ENCODE measurements at regions not wholly inside any gene's neighbourhood (a gene's known extent, or its start where the extent isn't known, plus 50 kb on each side); places are given as distances from the start of the nearest gene placed in this dataset.

GRCh38 chr2:186093174-186093573 is 354.6 kb downstream of the FSIP2 start:
- Histone ChIP-seq H3K36me3 (ENCODE audit: insufficient read depth, low read length) (no peaks in the 10 kb centered on the region), H3K9me3 (ENCODE audit: insufficient read depth, low read depth, low read length) (no peaks in the 10 kb centered on the region), H3F3A (ENCODE audit: low read depth) (no peaks in the 10 kb centered on the region), H4K20me1 (ENCODE audit: insufficient read depth, low read length, poor library complexity, severe bottlenecking) (no peaks in the 10 kb centered on the region), H3K79me2 (ENCODE audit: insufficient read depth, low read length) (no peaks in the 10 kb centered on the region), H3K9me2 (replicated peaks; ENCODE audit: low read depth, low read length) (no peaks in the 10 kb centered on the region), H3K4me3 (ENCODE audit: low read length, poor library complexity, severe bottlenecking) (no peak overlapping the region), H3K4me1 (ENCODE audit: insufficient read depth, low read length, poor library complexity, severe bottlenecking) (no peaks in the 10 kb centered on the region), H3K4me2 (ENCODE audit: low read depth, low read length, poor library complexity, severe bottlenecking) (no peak overlapping the region), H2AFZ (ENCODE audit: low read length) (no peak overlapping the region), H3K27me3 (ENCODE audit: insufficient read depth, low read length, poor library complexity, severe bottlenecking) (no peaks in the 10 kb centered on the region), H3K9ac (ENCODE audit: low read depth, low read length, poor library complexity, severe bottlenecking) (no peak overlapping the region)
- no peak for TF ChIP-seq CTCF (conservative IDR thresholded peaks at IDR 0.05; ENCODE audit: low read length)
- no peak for TF ChIP-seq EZH2phosphoT487 (IDR thresholded peaks at IDR 0.05; ENCODE audit: borderline replicate concordance)

GRCh38 chr2:186098821-186099220 is 360.2 kb downstream of the FSIP2 start:
- no peak for TF ChIP-seq CTCF (conservative IDR thresholded peaks at IDR 0.05; ENCODE audit: low read length)

GRCh38 chr2:186099826-186100225 is 361.2 kb downstream of the FSIP2 start:
- H3K4me3 ChIP-seq (ENCODE audit: low read length, poor library complexity, severe bottlenecking): no peak overlapping the region
- no peaks in the 10 kb centered on the region for H3K4me1 ChIP-seq (ENCODE audit: insufficient read depth, low read length, poor library complexity, severe bottlenecking)
- H3F3A ChIP-seq (ENCODE audit: low read depth): no peaks in the 10 kb centered on the region
- TF ChIP-seq CTCF (conservative IDR thresholded peaks at IDR 0.05; ENCODE audit: low read length) (no peak), EZH2phosphoT487 (IDR thresholded peaks at IDR 0.05; ENCODE audit: borderline replicate concordance) (no peak)
- no peak overlapping the region for H3K4me2 ChIP-seq (ENCODE audit: low read depth, low read length, poor library complexity, severe bottlenecking)
- H3K27me3 ChIP-seq (ENCODE audit: insufficient read depth, low read length, poor library complexity, severe bottlenecking): no peaks in the 10 kb centered on the region
- no peak overlapping the region for H2AFZ ChIP-seq (ENCODE audit: low read length)
- H3K9me2 ChIP-seq (replicated peaks; ENCODE audit: low read depth, low read length): no peaks in the 10 kb centered on the region
- no peak overlapping the region for H3K9ac ChIP-seq (ENCODE audit: low read depth, low read length, poor library complexity, severe bottlenecking)
- no peaks in the 10 kb centered on the region for H3K36me3 ChIP-seq (ENCODE audit: insufficient read depth, low read length)
- H3K79me2 ChIP-seq (ENCODE audit: insufficient read depth, low read length): no peaks in the 10 kb centered on the region
- H3K9me3 ChIP-seq (ENCODE audit: insufficient read depth, low read depth, low read length): no peaks in the 10 kb centered on the region
- H4K20me1 ChIP-seq (ENCODE audit: insufficient read depth, low read length, poor library complexity, severe bottlenecking): no peaks in the 10 kb centered on the region

More at GRCh38 chr2:186098821-186099220, 360.2 kb downstream of the FSIP2 start:
- H3K27me3 ChIP-seq (ENCODE audit: insufficient read depth, low read length, poor library complexity, severe bottlenecking): no peaks in the 10 kb centered on the region
- no peaks in the 10 kb centered on the region for H4K20me1 ChIP-seq (ENCODE audit: insufficient read depth, low read length, poor library complexity, severe bottlenecking)
- H3K4me3 ChIP-seq (ENCODE audit: low read length, poor library complexity, severe bottlenecking): no peak overlapping the region
- no peaks in the 10 kb centered on the region for H3K4me1 ChIP-seq (ENCODE audit: insufficient read depth, low read length, poor library complexity, severe bottlenecking)
- H3F3A ChIP-seq (ENCODE audit: low read depth): no peaks in the 10 kb centered on the region
- H3K9ac ChIP-seq (ENCODE audit: low read depth, low read length, poor library complexity, severe bottlenecking): no peak overlapping the region
- no peak overlapping the region for H3K4me2 ChIP-seq (ENCODE audit: low read depth, low read length, poor library complexity, severe bottlenecking)
- no peaks in the 10 kb centered on the region for H3K9me2 ChIP-seq (replicated peaks; ENCODE audit: low read depth, low read length)
- no peaks in the 10 kb centered on the region for H3K36me3 ChIP-seq (ENCODE audit: insufficient read depth, low read length)
- no peaks in the 10 kb centered on the region for H3K9me3 ChIP-seq (ENCODE audit: insufficient read depth, low read depth, low read length)
- no peaks in the 10 kb centered on the region for H3K79me2 ChIP-seq (ENCODE audit: insufficient read depth, low read length)
- H2AFZ ChIP-seq (ENCODE audit: low read length): no peak overlapping the region

Measured in Loucy (cell line).